WTC11 (cell line): ENCODE measurements at regions not wholly inside any gene's neighbourhood (a gene's known extent, or its start where the extent isn't known, plus 50 kb on each side); places are given as distances from the start of the nearest gene placed in this dataset.

Experiments
- ATAC-seq: fragments of 200-7000 bp; cut with Tn5 transposase; 2 replicates; pipeline ENCODE4 v1.10.0; 2021; ENCODE audit warnings: mild to moderate bottlenecking, moderate library complexity
- CTCF ChIA-PET: fragments of 300-600 bp; sonication (Branson Sonifier 250); formaldehyde crosslinking; loops from one replicate; lab custom pipeline; 2021; ENCODE audit warnings: antibody characterized with exemption; lab: Charles Lee
- POLR2A ChIA-PET: fragments of 350-600 bp; sonication (Branson Sonifier 250); formaldehyde crosslinking; loops from one replicate; lab custom pipeline; 2021; ENCODE audit warnings: antibody characterized with exemption; lab: Charles Lee
- DNase-seq: peaks from one replicate; pipeline ENCODE4 v3.0.0; 2021; ENCODE audit warnings: low spot score
- H3K27ac Mint-ChIP-seq: 2 replicates; pipeline ENCODE4 v1.8.0; 2021; ENCODE audit warnings: mixed read lengths
- H3K27me3 Mint-ChIP-seq: 2 replicates; pipeline ENCODE4 v1.8.0; 2021; ENCODE audit warnings: low read depth, mild to moderate bottlenecking, moderate library complexity, mixed read lengths
- H3K36me3 Mint-ChIP-seq: 2 replicates; pipeline ENCODE4 v1.8.0; 2021; ENCODE audit warnings: mixed read lengths
- H3K4me1 Mint-ChIP-seq: 2 replicates; pipeline ENCODE4 v1.8.0; 2022; ENCODE audit warnings: mixed read lengths
- H3K4me3 Mint-ChIP-seq: 2 replicates; pipeline ENCODE4 v1.8.0; 2021; ENCODE audit warnings: mild to moderate bottlenecking, moderate library complexity, mixed read lengths
- H3K9me3 Mint-ChIP-seq: 2 replicates; pipeline ENCODE4 v1.8.0; 2021; ENCODE audit warnings: mixed read lengths
- ATF1 ChIP-seq: sonication (generic); formaldehyde crosslinking; IDR thresholded peaks from 2 replicates; pipeline ENCODE4 v1.8.1; 2023; ENCODE audit warnings: mild to moderate bottlenecking, moderate library complexity, missing genetic modification reagents
- CREB1 ChIP-seq: sonication (generic); formaldehyde crosslinking; IDR thresholded peaks from 2 replicates; pipeline ENCODE4 v1.8.0; 2023; ENCODE audit warnings: mild to moderate bottlenecking, missing genetic modification reagents
- EMX1 ChIP-seq: fragments of 250-450 bp; sonication (Bioruptor Pico); IDR thresholded peaks from 2 replicates; pipeline ENCODE4 v1.8.0; 2021; ENCODE audit warnings: mild to moderate bottlenecking
- GRHL2 ChIP-seq: fragments of 250-450 bp; sonication (Bioruptor Pico); IDR thresholded peaks from 2 replicates; pipeline ENCODE4 v1.8.0; 2022; ENCODE audit warnings: mild to moderate bottlenecking, moderate library complexity; ENCODE audit not compliant: insufficient replicate concordance, severe bottlenecking
- HMGA2 ChIP-seq: fragments of 250-450 bp; sonication (Bioruptor Pico); IDR thresholded peaks from 2 replicates; pipeline ENCODE4 v1.4.0; 2021; ENCODE audit warnings: mild to moderate bottlenecking, moderate library complexity
- JAZF1 ChIP-seq: fragments of 250-450 bp; sonication (Bioruptor Pico); IDR thresholded peaks from 2 replicates; pipeline ENCODE4 v1.9.0; 2021; ENCODE audit warnings: moderate library complexity, mild to moderate bottlenecking, inconsistent platforms
- JUN ChIP-seq: sonication (generic); formaldehyde crosslinking; IDR thresholded peaks from 2 replicates; pipeline ENCODE4 v1.8.0; 2023; ENCODE audit warnings: mild to moderate bottlenecking, missing genetic modification reagents
- MYBL2 ChIP-seq: sonication (generic); formaldehyde crosslinking; IDR thresholded peaks from 2 replicates; pipeline ENCODE4 v1.8.1; 2023; ENCODE audit warnings: mild to moderate bottlenecking, moderate library complexity, missing genetic modification reagents
- NFE2L1 ChIP-seq: sonication (generic); formaldehyde crosslinking; IDR thresholded peaks from 2 replicates; pipeline ENCODE4 v1.8.1; 2023; ENCODE audit warnings: missing genetic modification reagents
- RELA ChIP-seq: sonication (generic); formaldehyde crosslinking; IDR thresholded peaks from 2 replicates; pipeline ENCODE4 v1.8.1; 2022; ENCODE audit warnings: missing genetic modification reagents, mild to moderate bottlenecking, borderline replicate concordance
- RORB ChIP-seq: fragments of 250-450 bp; sonication (Bioruptor Pico); IDR thresholded peaks from 2 replicates; pipeline ENCODE4 v1.9.0; 2021; ENCODE audit warnings: mild to moderate bottlenecking
- TCF7 ChIP-seq: sonication (generic); formaldehyde crosslinking; IDR thresholded peaks from 2 replicates; pipeline ENCODE4 v1.8.0; 2022; ENCODE audit warnings: mild to moderate bottlenecking, low read depth, missing genetic modification reagents, moderate library complexity
- TEAD1 ChIP-seq: sonication (generic); formaldehyde crosslinking; IDR thresholded peaks from 2 replicates; pipeline ENCODE4 v1.8.0; 2022; ENCODE audit warnings: mild to moderate bottlenecking, missing genetic modification reagents
- ZNF121 ChIP-seq: sonication (generic); formaldehyde crosslinking; IDR thresholded peaks from 2 replicates; pipeline ENCODE4 v1.8.0; 2023; ENCODE audit warnings: missing genetic modification reagents
- ZNF219 ChIP-seq: sonication (generic); formaldehyde crosslinking; IDR thresholded peaks from 2 replicates; pipeline ENCODE4 v1.8.0; 2023; ENCODE audit warnings: missing genetic modification reagents, mild to moderate bottlenecking, borderline replicate concordance
- ZNF396 ChIP-seq: fragments of 250-450 bp; sonication (Bioruptor Pico); IDR thresholded peaks from 2 replicates; pipeline ENCODE4 v1.8.0; 2021; ENCODE audit warnings: mild to moderate bottlenecking, moderate library complexity, borderline replicate concordance
- ZNF416 ChIP-seq: fragments of 250-450 bp; sonication (Bioruptor Pico); IDR thresholded peaks from 2 replicates; pipeline ENCODE4 v1.9.0; 2021; ENCODE audit warnings: mild to moderate bottlenecking, inconsistent platforms
- ZNF423 ChIP-seq: fragments of 250-450 bp; sonication (Bioruptor Pico); IDR thresholded peaks from 2 replicates; pipeline ENCODE4 v2.1.2; 2022; ENCODE audit warnings: mild to moderate bottlenecking, moderate library complexity
- ZNF671 ChIP-seq: fragments of 250-450 bp; sonication (Bioruptor Pico); IDR thresholded peaks from 2 replicates; pipeline ENCODE4 v1.8.0; 2021; ENCODE audit warnings: mild to moderate bottlenecking
- TF ChIP-seq, protein P1 (sequence below): sonication (generic); formaldehyde crosslinking; IDR thresholded peaks from 2 replicates; pipeline ENCODE4 v1.8.1; 2023; ENCODE audit warnings: mild to moderate bottlenecking, missing genetic modification reagents
- TF ChIP-seq, protein P2 (sequence below): sonication (generic); formaldehyde crosslinking; IDR thresholded peaks from 2 replicates; pipeline ENCODE4 v1.8.1; 2022; ENCODE audit warnings: missing genetic modification reagents, borderline replicate concordance
- TF ChIP-seq, protein P3 (sequence below): fragments of 250-450 bp; sonication (Bioruptor Pico); IDR thresholded peaks from 2 replicates; pipeline ENCODE4 v2.1.2; 2022; ENCODE audit warnings: mild to moderate bottlenecking, moderate library complexity
- TF ChIP-seq, protein P4 (sequence below): fragments of 250-450 bp; sonication (Bioruptor Pico); IDR thresholded peaks from 2 replicates; pipeline ENCODE4 v1.9.0; 2021; ENCODE audit warnings: moderate library complexity, mild to moderate bottlenecking, inconsistent platforms, borderline replicate concordance
- TF ChIP-seq, protein P5 (sequence below): sonication (generic); formaldehyde crosslinking; IDR thresholded peaks from 2 replicates; pipeline ENCODE4 v1.8.1; 2022; ENCODE audit warnings: mild to moderate bottlenecking, moderate library complexity, missing genetic modification reagents
- TF ChIP-seq, protein P6 (sequence below): sonication (generic); formaldehyde crosslinking; IDR thresholded peaks from 2 replicates; pipeline ENCODE4 v1.8.0; 2023; ENCODE audit warnings: mild to moderate bottlenecking, missing genetic modification reagents

DNA sequence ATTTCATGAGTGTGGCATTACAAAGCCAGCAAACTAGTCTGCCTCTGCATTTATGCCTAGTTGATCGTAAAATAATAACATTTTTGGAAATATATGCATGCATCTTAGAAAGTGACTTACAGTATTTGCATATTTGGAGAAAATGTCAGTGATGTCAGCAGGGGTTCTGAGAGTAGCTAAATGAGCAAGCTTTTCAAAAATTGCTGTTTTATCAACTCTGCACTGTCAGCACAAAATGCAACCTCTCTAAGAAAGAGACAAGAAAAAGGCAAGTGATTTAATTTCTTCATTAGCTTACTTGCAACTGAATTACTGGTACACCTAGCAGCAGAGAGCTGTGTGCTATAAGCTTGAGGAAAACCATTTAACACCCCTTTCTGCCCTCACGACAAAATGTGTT is 632.5 kb upstream of the MMS22L start:
- DNase-seq, result no peak
- no peak overlapping the region for H3K4me3 Mint-ChIP-seq
- no peaks in the 10 kb centered on the region for H3K27me3 Mint-ChIP-seq
- H3K4me1 Mint-ChIP-seq, result peaks cover 48% of the 10 kb centered on the region
- CTCF ChIA-PET, result no interaction called here
- POLR2A ChIA-PET, result interaction anchor here (0.6 kb wide), 1 partner anchor 1673 kb away, joined by 3 read pairs; no protein-coding TSS in a partner anchor
- TF ChIP-seq GRHL2 (CRISPR knock-in tag) (no peak), NFE2L1 (CRISPR knock-in tag) (no peak), HMGA2 (CRISPR knock-in tag) (no peak), RORB (CRISPR knock-in tag) (no peak), JUN (no peak), EMX1 (CRISPR knock-in tag) (no peak), CREB1 (CRISPR knock-in tag) (no peak), TCF7 (no peak)
- TF ChIP-seq, protein P1, sequence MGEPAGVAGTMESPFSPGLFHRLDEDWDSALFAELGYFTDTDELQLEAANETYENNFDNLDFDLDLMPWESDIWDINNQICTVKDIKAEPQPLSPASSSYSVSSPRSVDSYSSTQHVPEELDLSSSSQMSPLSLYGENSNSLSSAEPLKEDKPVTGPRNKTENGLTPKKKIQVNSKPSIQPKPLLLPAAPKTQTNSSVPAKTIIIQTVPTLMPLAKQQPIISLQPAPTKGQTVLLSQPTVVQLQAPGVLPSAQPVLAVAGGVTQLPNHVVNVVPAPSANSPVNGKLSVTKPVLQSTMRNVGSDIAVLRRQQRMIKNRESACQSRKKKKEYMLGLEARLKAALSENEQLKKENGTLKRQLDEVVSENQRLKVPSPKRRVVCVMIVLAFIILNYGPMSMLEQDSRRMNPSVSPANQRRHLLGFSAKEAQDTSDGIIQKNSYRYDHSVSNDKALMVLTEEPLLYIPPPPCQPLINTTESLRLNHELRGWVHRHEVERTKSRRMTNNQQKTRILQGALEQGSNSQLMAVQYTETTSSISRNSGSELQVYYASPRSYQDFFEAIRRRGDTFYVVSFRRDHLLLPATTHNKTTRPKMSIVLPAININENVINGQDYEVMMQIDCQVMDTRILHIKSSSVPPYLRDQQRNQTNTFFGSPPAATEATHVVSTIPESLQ (CRISPR knock-in tag), result no peak
- TF ChIP-seq, protein P2, sequence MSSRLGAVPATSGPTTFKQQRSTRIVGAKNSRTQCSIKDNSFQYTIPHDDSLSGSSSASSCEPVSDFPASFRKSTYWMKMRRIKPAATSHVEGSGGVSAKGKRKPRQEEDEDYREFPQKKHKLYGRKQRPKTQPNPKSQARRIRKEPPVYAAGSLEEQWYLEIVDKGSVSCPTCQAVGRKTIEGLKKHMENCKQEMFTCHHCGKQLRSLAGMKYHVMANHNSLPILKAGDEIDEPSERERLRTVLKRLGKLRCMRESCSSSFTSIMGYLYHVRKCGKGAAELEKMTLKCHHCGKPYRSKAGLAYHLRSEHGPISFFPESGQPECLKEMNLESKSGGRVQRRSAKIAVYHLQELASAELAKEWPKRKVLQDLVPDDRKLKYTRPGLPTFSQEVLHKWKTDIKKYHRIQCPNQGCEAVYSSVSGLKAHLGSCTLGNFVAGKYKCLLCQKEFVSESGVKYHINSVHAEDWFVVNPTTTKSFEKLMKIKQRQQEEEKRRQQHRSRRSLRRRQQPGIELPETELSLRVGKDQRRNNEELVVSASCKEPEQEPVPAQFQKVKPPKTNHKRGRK (CRISPR knock-in tag), result no peak
- TF ChIP-seq, protein P3, sequence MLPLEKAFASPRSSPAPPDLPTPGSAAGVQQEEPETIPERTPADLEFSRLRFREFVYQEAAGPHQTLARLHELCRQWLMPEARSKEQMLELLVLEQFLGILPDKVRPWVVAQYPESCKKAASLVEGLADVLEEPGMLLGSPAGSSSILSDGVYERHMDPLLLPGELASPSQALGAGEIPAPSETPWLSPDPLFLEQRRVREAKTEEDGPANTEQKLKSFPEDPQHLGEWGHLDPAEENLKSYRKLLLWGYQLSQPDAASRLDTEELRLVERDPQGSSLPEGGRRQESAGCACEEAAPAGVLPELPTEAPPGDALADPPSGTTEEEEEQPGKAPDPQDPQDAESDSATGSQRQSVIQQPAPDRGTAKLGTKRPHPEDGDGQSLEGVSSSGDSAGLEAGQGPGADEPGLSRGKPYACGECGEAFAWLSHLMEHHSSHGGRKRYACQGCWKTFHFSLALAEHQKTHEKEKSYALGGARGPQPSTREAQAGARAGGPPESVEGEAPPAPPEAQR, result no peak
- TF ChIP-seq, protein P4, sequence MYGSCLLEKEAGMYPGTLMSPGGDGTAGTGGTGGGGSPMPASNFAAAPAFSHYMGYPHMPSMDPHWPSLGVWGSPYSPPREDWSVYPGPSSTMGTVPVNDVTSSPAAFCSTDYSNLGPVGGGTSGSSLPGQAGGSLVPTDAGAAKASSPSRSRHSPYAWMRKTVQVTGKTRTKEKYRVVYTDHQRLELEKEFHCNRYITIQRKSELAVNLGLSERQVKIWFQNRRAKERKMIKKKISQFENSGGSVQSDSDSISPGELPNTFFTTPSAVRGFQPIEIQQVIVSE, result no peak
- no peak for ATAC-seq
- no peaks in the 10 kb centered on the region for H3K9me3 Mint-ChIP-seq
- no peak overlapping the region; the same call in 1 of the 2 replicates for H3K27ac Mint-ChIP-seq
- no peaks in the 10 kb centered on the region for H3K36me3 Mint-ChIP-seq

DNA sequence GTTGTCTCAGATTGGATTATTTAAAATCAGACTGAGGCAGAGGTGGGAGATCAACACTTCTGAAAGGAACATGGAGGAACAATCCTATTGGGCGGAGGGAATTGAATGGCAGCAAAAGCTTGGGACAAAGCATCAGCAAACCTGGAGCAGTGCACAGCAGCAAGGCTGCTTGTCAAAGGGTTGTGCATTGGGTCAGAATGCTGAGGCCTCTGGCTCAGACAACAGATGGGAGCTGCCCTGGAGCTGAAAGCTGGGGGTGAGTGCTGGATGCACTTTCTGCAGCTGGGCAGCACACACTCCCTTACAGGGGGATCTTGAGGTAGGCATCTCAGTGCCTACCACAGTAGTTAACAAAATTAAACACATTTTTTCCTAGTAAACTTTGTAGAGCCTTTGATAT is 634.4 kb upstream of the MMS22L start:
- ChIA-PET CTCF (no interaction called here), POLR2A (interaction anchor here (1.3 kb wide), 1 partner anchor 34 kb away, joined by 3 read pairs; no protein-coding TSS in a partner anchor)
- no peaks in the 10 kb centered on the region for H3K36me3 Mint-ChIP-seq
- DNase-seq (peak; percentile 17), ATAC-seq (peak; percentile 90)
- H3K27ac Mint-ChIP-seq, result peak overlapping the region; percentile 76; the same call in 1 of the 2 replicates
- H3K9me3 Mint-ChIP-seq, result no peaks in the 10 kb centered on the region
- no peaks in the 10 kb centered on the region for H3K27me3 Mint-ChIP-seq
- no peak for TF ChIP-seq JAZF1 (CRISPR knock-in tag)
- TF ChIP-seq, protein P1 (CRISPR knock-in tag), result no peak
- TF ChIP-seq, protein P5, sequence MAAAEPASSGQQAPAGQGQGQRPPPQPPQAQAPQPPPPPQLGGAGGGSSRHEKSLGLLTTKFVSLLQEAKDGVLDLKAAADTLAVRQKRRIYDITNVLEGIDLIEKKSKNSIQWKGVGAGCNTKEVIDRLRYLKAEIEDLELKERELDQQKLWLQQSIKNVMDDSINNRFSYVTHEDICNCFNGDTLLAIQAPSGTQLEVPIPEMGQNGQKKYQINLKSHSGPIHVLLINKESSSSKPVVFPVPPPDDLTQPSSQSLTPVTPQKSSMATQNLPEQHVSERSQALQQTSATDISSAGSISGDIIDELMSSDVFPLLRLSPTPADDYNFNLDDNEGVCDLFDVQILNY (CRISPR knock-in tag), result no peak
- TF ChIP-seq, protein P6, sequence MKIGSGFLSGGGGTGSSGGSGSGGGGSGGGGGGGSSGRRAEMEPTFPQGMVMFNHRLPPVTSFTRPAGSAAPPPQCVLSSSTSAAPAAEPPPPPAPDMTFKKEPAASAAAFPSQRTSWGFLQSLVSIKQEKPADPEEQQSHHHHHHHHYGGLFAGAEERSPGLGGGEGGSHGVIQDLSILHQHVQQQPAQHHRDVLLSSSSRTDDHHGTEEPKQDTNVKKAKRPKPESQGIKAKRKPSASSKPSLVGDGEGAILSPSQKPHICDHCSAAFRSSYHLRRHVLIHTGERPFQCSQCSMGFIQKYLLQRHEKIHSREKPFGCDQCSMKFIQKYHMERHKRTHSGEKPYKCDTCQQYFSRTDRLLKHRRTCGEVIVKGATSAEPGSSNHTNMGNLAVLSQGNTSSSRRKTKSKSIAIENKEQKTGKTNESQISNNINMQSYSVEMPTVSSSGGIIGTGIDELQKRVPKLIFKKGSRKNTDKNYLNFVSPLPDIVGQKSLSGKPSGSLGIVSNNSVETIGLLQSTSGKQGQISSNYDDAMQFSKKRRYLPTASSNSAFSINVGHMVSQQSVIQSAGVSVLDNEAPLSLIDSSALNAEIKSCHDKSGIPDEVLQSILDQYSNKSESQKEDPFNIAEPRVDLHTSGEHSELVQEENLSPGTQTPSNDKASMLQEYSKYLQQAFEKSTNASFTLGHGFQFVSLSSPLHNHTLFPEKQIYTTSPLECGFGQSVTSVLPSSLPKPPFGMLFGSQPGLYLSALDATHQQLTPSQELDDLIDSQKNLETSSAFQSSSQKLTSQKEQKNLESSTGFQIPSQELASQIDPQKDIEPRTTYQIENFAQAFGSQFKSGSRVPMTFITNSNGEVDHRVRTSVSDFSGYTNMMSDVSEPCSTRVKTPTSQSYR (CRISPR knock-in tag), result no peak
- no peak for TF ChIP-seq RELA
- no peak for TF ChIP-seq GRHL2 (CRISPR knock-in tag)
- no peak for TF ChIP-seq ZNF671 (CRISPR knock-in tag)
- TF ChIP-seq ATF1 (CRISPR knock-in tag), result no peak
- TF ChIP-seq ZNF423, result no peak
- no peak for TF ChIP-seq TEAD1
- TF ChIP-seq ZNF121, result no peak
- no peak for TF ChIP-seq MYBL2 (CRISPR knock-in tag)
- TF ChIP-seq ZNF416 (CRISPR knock-in tag), result no peak
- TF ChIP-seq EMX1 (CRISPR knock-in tag), result no peak
- no peak for TF ChIP-seq ZNF219 (CRISPR knock-in tag)
- TF ChIP-seq, protein P4, result no peak
- no peak for TF ChIP-seq ZNF396 (CRISPR knock-in tag)
- H3K4me3 Mint-ChIP-seq, result no peak overlapping the region
- H3K4me1 Mint-ChIP-seq, result peaks cover 62% of the 10 kb centered on the region
